Nephron progenitor cell (in vitro differentiated cells): ENCODE measurements at regions not wholly inside any gene's neighbourhood (a gene's known extent, or its start where the extent isn't known, plus 50 kb on each side); places are given as distances from the start of the nearest gene placed in this dataset.

Experiments used
- DNase-seq: peaks from one replicate; pipeline ENCODE4 v3.0.0; 2021
- H3K27ac Mint-ChIP-seq: 2 replicates; pipeline ENCODE4 v1.8.0; 2021; ENCODE audit warnings: mild to moderate bottlenecking, moderate library complexity, mixed read lengths
- H3K27me3 Mint-ChIP-seq: 2 replicates; pipeline ENCODE4 v1.8.0; 2021; ENCODE audit warnings: mild to moderate bottlenecking, low read depth, mixed read lengths; ENCODE audit not compliant: poor library complexity
- H3K36me3 Mint-ChIP-seq: 2 replicates; pipeline ENCODE4 v1.8.0; 2021; ENCODE audit warnings: low read depth, mixed read lengths
- H3K4me1 Mint-ChIP-seq: 2 replicates; pipeline ENCODE4 v1.8.0; 2021; ENCODE audit warnings: mixed read lengths
- H3K4me3 Mint-ChIP-seq: 2 replicates; pipeline ENCODE4 v1.8.0; 2021; ENCODE audit warnings: mild to moderate bottlenecking, moderate library complexity, mixed read lengths
- H3K9me3 Mint-ChIP-seq: 2 replicates; pipeline ENCODE4 v1.8.0; 2021; ENCODE audit warnings: mild to moderate bottlenecking, moderate library complexity, mixed read lengths
- CTCF ChIP-seq: fragments of 200-600 bp; sonication (generic); IDR thresholded peaks from 2 replicates; pipeline ENCODE4 v1.5.0; 2021; ENCODE audit warnings: antibody characterized with exemption

- Mint-ChIP-seq H3K4me1 (peaks cover 12% of the 10 kb centered on the region), H3K27me3 (peaks cover 10% of the 10 kb centered on the region), H3K27ac (no peak overlapping the region), H3K9me3 (peaks cover 31% of the 10 kb centered on the region), H3K4me3 (no peak overlapping the region), H3K36me3 (peaks cover 4% of the 10 kb centered on the region)
- no peak for DNase-seq
- no peak for TF ChIP-seq CTCF
These were observed 93.8 kb downstream of the GLRX3 start for GRCh38 chr10:130230036-130230435.

- H3K27ac Mint-ChIP-seq: no peak overlapping the region
- no peak overlapping the region for H3K4me3 Mint-ChIP-seq
- H3K27me3 Mint-ChIP-seq: peaks cover 10% of the 10 kb centered on the region
- TF ChIP-seq CTCF: no peak
- peaks cover 31% of the 10 kb centered on the region for H3K9me3 Mint-ChIP-seq
- H3K36me3 Mint-ChIP-seq: peaks cover 4% of the 10 kb centered on the region
- no peak for DNase-seq
- peaks cover 12% of the 10 kb centered on the region for H3K4me1 Mint-ChIP-seq
These were observed 94.4 kb downstream of the GLRX3 start for GRCh38 chr10:130230611-130231010.

GRCh38 chr10:130231251-130231741 lies 95.1 kb downstream of the GLRX3 start:
- no peak for DNase-seq
- Mint-ChIP-seq H3K27me3 (peaks cover 13% of the 10 kb centered on the region), H3K36me3 (peaks cover 4% of the 10 kb centered on the region), H3K4me3 (no peak overlapping the region), H3K4me1 (peaks cover 12% of the 10 kb centered on the region), H3K27ac (no peak overlapping the region), H3K9me3 (peaks cover 31% of the 10 kb centered on the region)
- TF ChIP-seq CTCF: no peak

- no peak overlapping the region for H3K4me3 Mint-ChIP-seq
- peaks cover 20% of the 10 kb centered on the region for H3K9me3 Mint-ChIP-seq
- no peak for DNase-seq
- peaks cover 12% of the 10 kb centered on the region for H3K4me1 Mint-ChIP-seq
- no peak for TF ChIP-seq CTCF
- no peak overlapping the region for H3K27ac Mint-ChIP-seq
- peaks cover 15% of the 10 kb centered on the region for H3K27me3 Mint-ChIP-seq
- H3K36me3 Mint-ChIP-seq: peaks cover 2% of the 10 kb centered on the region
These were observed 96.2 kb downstream of the GLRX3 start for GRCh38 chr10:130232166-130233034.

GRCh38 chr10:130233035-130233360 lies 96.8 kb downstream of the GLRX3 start:
- no peak for DNase-seq
- Mint-ChIP-seq H3K36me3 (no peaks in the 10 kb centered on the region), H3K27ac (no peak overlapping the region), H3K27me3 (peaks cover 15% of the 10 kb centered on the region), H3K9me3 (peaks cover 15% of the 10 kb centered on the region), H3K4me3 (no peak overlapping the region), H3K4me1 (peaks cover 12% of the 10 kb centered on the region)
- TF ChIP-seq CTCF: no peak

GRCh38 chr10:130233426-130233825 lies 97.2 kb downstream of the GLRX3 start:
- no peak overlapping the region for H3K4me3 Mint-ChIP-seq
- DNase-seq: no peak
- H3K36me3 Mint-ChIP-seq: no peaks in the 10 kb centered on the region
- H3K27ac Mint-ChIP-seq: no peak overlapping the region
- peaks cover 15% of the 10 kb centered on the region for H3K9me3 Mint-ChIP-seq
- peaks cover 15% of the 10 kb centered on the region for H3K27me3 Mint-ChIP-seq
- no peak for TF ChIP-seq CTCF
- H3K4me1 Mint-ChIP-seq: peaks cover 12% of the 10 kb centered on the region
